GM18867 (cell line): ENCODE measurements at regions not wholly inside any gene's neighbourhood (a gene's known extent, or its start where the extent isn't known, plus 50 kb on each side); places are given as distances from the start of the nearest gene placed in this dataset.

Source experiments
- ATAC-seq: cut with Tn5 transposase; IDR thresholded peaks from one replicate; pipeline ENCODE4 v1.9.1; 2021; ENCODE audit warnings: mild to moderate bottlenecking, moderate library complexity; ENCODE audit not compliant: unreplicated experiment

- no peak for ATAC-seq
Measured at GRCh38 chr1:30195424-30196134, 527.8 kb downstream of the MATN1 start.

- ATAC-seq, result no peak
Measured at GRCh38 chr1:30194741-30195423, 528.5 kb downstream of the MATN1 start.

GRCh38 chr1:30194046-30194619 is 529.3 kb downstream of the MATN1 start:
- ATAC-seq, result no peak

GRCh38 chr1:30192969-30193630 is 530.3 kb downstream of the MATN1 start:
- no peak for ATAC-seq

GRCh38 chr1:30191154-30191702 is 532.2 kb downstream of the MATN1 start:
- ATAC-seq, result no peak

- no peak for ATAC-seq
Measured at GRCh38 chr1:30190511-30191153, 532.8 kb downstream of the MATN1 start.

GRCh38 chr1:30189818-30190500 is 533.4 kb downstream of the MATN1 start:
- ATAC-seq, result no peak

- ATAC-seq, result no peak
Measured at GRCh38 chr1:30188999-30189398, 534.4 kb downstream of the MATN1 start.

- ATAC-seq, result no peak
Measured at GRCh38 chr1:30188329-30188728, 535.1 kb downstream of the MATN1 start.

- no peak for ATAC-seq
Measured at GRCh38 chr1:30187413-30188023, 535.9 kb downstream of the MATN1 start.

- ATAC-seq, result no peak
Measured at GRCh38 chr1:30186586-30186985, 536.8 kb downstream of the MATN1 start.

- ATAC-seq, result no peak
Measured at GRCh38 chr1:30185809-30186208, 537.6 kb downstream of the MATN1 start.

- no peak for ATAC-seq
Measured at GRCh38 chr1:30185313-30185712, 538.1 kb downstream of the MATN1 start.

- ATAC-seq, result no peak
Measured at GRCh38 chr1:30184393-30185141, 538.8 kb downstream of the MATN1 start.

- ATAC-seq, result no peak
Measured at GRCh38 chr1:30183895-30184294, 539.5 kb downstream of the MATN1 start.

- no peak for ATAC-seq
Measured at GRCh38 chr1:30183006-30183405, 540.4 kb downstream of the MATN1 start.

GRCh38 chr1:30179942-30180543 is 543.3 kb downstream of the MATN1 start:
- ATAC-seq, result no peak

- ATAC-seq, result no peak
Measured at GRCh38 chr1:30176477-30176876, 546.9 kb downstream of the MATN1 start.

GRCh38 chr1:30174499-30174898 is 548.9 kb downstream of the MATN1 start:
- no peak for ATAC-seq
